ENCODE measurements at regions not wholly inside any gene's neighbourhood (a gene's known extent, or its start where the extent isn't known, plus 50 kb on each side); places are given as distances from the start of the nearest gene placed in this dataset.

- no peak for DNase-seq (ENCODE audit: low spot score)
Measured at GRCh38 chr5:167898361-167899042, 392.9 kb upstream of the WWC1 start.

- DNase-seq (ENCODE audit: low spot score) = no peak
Measured at GRCh38 chr5:167899490-167900070, 391.9 kb upstream of the WWC1 start.

GRCh38 chr5:167900340-167900935, 391.0 kb upstream of the WWC1 start:
- no peak for DNase-seq (ENCODE audit: low spot score)

- no peak for DNase-seq (ENCODE audit: low spot score)
Measured at GRCh38 chr5:167902298-167902697, 389.1 kb upstream of the WWC1 start.

- no peak for DNase-seq (ENCODE audit: low spot score)
Measured at GRCh38 chr5:167903243-167903642, 388.2 kb upstream of the WWC1 start.

GRCh38 chr5:167903659-167904058, 387.8 kb upstream of the WWC1 start:
- DNase-seq (ENCODE audit: low spot score) = no peak

GRCh38 chr5:167905919-167906853, 385.3 kb upstream of the WWC1 start:
- DNase-seq (ENCODE audit: low spot score) = no peak

GRCh38 chr5:167908606-167909005, 382.8 kb upstream of the WWC1 start:
- no peak for DNase-seq (ENCODE audit: low spot score)

- no peak for DNase-seq (ENCODE audit: low spot score)
Measured at GRCh38 chr5:167912941-167913665, 378.3 kb upstream of the WWC1 start.

GRCh38 chr5:167915237-167915636, 376.2 kb upstream of the WWC1 start:
- DNase-seq (ENCODE audit: low spot score) = no peak

GRCh38 chr5:167916261-167916691, 375.2 kb upstream of the WWC1 start:
- DNase-seq (ENCODE audit: low spot score) = no peak

- DNase-seq (ENCODE audit: low spot score) = no peak
Measured at GRCh38 chr5:167916706-167917105, 374.7 kb upstream of the WWC1 start.

GRCh38 chr5:167918184-167918812, 373.1 kb upstream of the WWC1 start:
- DNase-seq (ENCODE audit: low spot score) = no peak

- no peak for DNase-seq (ENCODE audit: low spot score)
Measured at GRCh38 chr5:167918813-167919483, 372.5 kb upstream of the WWC1 start.

- DNase-seq (ENCODE audit: low spot score) = no peak
Measured at GRCh38 chr5:167920589-167920988, 370.9 kb upstream of the WWC1 start.

- no peak for DNase-seq (ENCODE audit: low spot score)
Measured at GRCh38 chr5:167921796-167922195, 369.6 kb upstream of the WWC1 start.

- DNase-seq (ENCODE audit: low spot score) = no peak
Measured at GRCh38 chr5:167923396-167923795, 368.0 kb upstream of the WWC1 start.

- DNase-seq (ENCODE audit: low spot score) = no peak
Measured at GRCh38 chr5:167929841-167930240, 361.6 kb upstream of the WWC1 start.

GRCh38 chr5:167934551-167934971, 356.9 kb upstream of the WWC1 start:
- no peak for DNase-seq (ENCODE audit: low spot score)

- DNase-seq (ENCODE audit: low spot score) = no peak
Measured at GRCh38 chr5:167936022-167936421, 355.4 kb upstream of the WWC1 start.

Measured in NAMALWA (cell line).